ENCODE measurements at regions not wholly inside any gene's neighbourhood (a gene's known extent, or its start where the extent isn't known, plus 50 kb on each side); places are given as distances from the start of the nearest gene placed in this dataset.

DNA sequence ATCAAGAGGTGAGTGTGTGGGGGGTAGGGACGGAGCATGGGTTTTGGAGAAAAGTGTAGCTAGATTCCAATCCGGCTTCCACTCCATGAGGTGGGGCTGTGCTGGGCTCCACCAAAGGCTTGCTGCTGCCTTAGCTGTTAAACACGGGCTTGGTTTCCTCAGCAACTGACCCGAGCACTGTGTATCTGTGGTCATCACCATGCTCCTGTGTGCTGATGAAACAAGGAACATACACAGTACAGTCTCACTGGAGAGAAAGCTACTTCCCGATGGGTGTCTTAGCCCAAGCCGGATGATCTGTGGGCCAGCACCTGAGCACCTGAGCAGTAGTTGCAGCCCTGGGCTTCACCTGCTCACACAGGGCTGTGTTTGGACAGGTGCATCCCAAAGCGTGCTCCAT is 52.9 kb upstream of the VRK1 start:
- H3K27ac ChIP-seq, result no peak overlapping the region
- TF ChIP-seq CTCF (conservative IDR thresholded peaks at IDR 0.05), result no peak

GRCh38 chr14:96745500-96746051 is 51.6 kb upstream of the VRK1 start:
- no peak for TF ChIP-seq CTCF (conservative IDR thresholded peaks at IDR 0.05)
- H3K27ac ChIP-seq, result no peak overlapping the region

GRCh38 chr14:96746101-96746500 is 51.1 kb upstream of the VRK1 start:
- H3K27ac ChIP-seq, result no peak overlapping the region
- TF ChIP-seq CTCF (conservative IDR thresholded peaks at IDR 0.05), result no peak

- H3K27ac ChIP-seq, result no peak overlapping the region
- TF ChIP-seq CTCF (conservative IDR thresholded peaks at IDR 0.05), result no peak
Observed at GRCh38 chr14:96747006-96747405, 50.2 kb upstream of the VRK1 start.
